Lower lobe of right lung (tissue), 2 donors: ENCODE measurements at regions not wholly inside any gene's neighbourhood (a gene's known extent, or its start where the extent isn't known, plus 50 kb on each side); places are given as distances from the start of the nearest gene placed in this dataset.

Source experiments
- ATAC-seq, 2 donors: fragments of 200-7000 bp; cut with Tn5 transposase; one replicate each; pipeline ENCODE4 v1.9.1; 2020 to 2022; ENCODE audit warnings: mild to moderate bottlenecking in 2 of 2, moderate library complexity in 2 of 2
- DNase-seq: peaks from one replicate; pipeline ENCODE4 v3.0.0-alpha.2; 2020
- H3K27ac ChIP-seq: fragments of 200-600 bp; one replicate; pipeline ENCODE4 v1.8.0; 2022
- H3K27me3 ChIP-seq: fragments of 200-600 bp; one replicate; pipeline ENCODE4 v1.8.0; 2022; ENCODE audit warnings: low read depth
- H3K36me3 ChIP-seq: fragments of 200-600 bp; one replicate; pipeline ENCODE4 v1.8.0; 2022; ENCODE audit warnings: mild to moderate bottlenecking
- H3K4me1 ChIP-seq: fragments of 200-600 bp; one replicate; pipeline ENCODE4 v1.8.0; 2022
- H3K4me3 ChIP-seq: fragments of 200-600 bp; one replicate; pipeline ENCODE4 v1.8.0; 2022; ENCODE audit warnings: mild to moderate bottlenecking
- H3K9me3 ChIP-seq: fragments of 200-600 bp; one replicate; pipeline ENCODE4 v1.8.0; 2022
- CTCF ChIP-seq: fragments of 200-600 bp; IDR thresholded peaks from one replicate; pipeline ENCODE4 v1.8.0; 2022; ENCODE audit warnings: antibody characterized with exemption, mild to moderate bottlenecking
- intact Hi-C: fragments of 100-400 bp; cut with DNase I; formaldehyde crosslinking; loops from one replicate; pipeline ENCODE4 v1.11.0; 2022
- donor health status: DM: no; HTN: yes; CAD: no; lungs with severe emphysema.

GRCh38 chr3:95312650-95313049 lies 1249.8 kb downstream of the NSUN3 start:
- Histone ChIP-seq H3K36me3 (no peaks in the 10 kb centered on the region), H3K27ac (no peak overlapping the region), H3K27me3 (no peaks in the 10 kb centered on the region), H3K4me1 (no peaks in the 10 kb centered on the region), H3K4me3 (no peak overlapping the region), H3K9me3 (no peaks in the 10 kb centered on the region)
- no peak for TF ChIP-seq CTCF
- no peak for ATAC-seq
- intact Hi-C loops = no loop called here
- DNase-seq = no peak

GRCh38 chr3:95319921-95320494 lies 1257.1 kb downstream of the NSUN3 start:
- no peak for TF ChIP-seq CTCF
- intact Hi-C loops = no loop called here
- DNase-seq (no peak), ATAC-seq (no peak)
- Histone ChIP-seq H3K27ac (no peak overlapping the region), H3K9me3 (no peaks in the 10 kb centered on the region), H3K27me3 (no peaks in the 10 kb centered on the region), H3K36me3 (no peaks in the 10 kb centered on the region), H3K4me3 (no peak overlapping the region), H3K4me1 (no peaks in the 10 kb centered on the region)

DNA sequence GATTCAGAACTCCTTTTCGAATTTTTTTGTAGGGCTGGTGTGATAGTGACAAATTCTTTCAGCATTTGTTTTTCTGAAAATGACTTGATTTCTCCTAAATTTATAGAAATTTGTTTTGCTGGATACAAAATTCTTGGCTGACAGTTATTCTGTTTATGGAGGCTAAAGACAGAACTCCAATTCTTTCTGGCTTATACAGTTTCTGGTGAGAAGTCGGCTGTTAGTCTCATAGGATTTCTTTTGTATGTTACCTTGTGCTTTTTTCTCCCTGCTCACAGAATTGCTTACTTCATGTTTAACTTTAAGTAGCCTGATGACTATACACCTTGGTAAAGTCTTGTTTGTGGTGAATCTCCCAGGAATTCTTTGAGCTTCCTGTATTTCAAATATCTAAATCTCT lies 1264.6 kb downstream of the NSUN3 start:
- intact Hi-C loops = no loop called here
- no peak for DNase-seq
- Histone ChIP-seq H3K9me3 (no peaks in the 10 kb centered on the region), H3K36me3 (no peaks in the 10 kb centered on the region), H3K27me3 (no peaks in the 10 kb centered on the region), H3K27ac (no peak overlapping the region), H3K4me3 (no peak overlapping the region), H3K4me1 (no peaks in the 10 kb centered on the region)
- ATAC-seq = no peak
- no peak for TF ChIP-seq CTCF

DNA sequence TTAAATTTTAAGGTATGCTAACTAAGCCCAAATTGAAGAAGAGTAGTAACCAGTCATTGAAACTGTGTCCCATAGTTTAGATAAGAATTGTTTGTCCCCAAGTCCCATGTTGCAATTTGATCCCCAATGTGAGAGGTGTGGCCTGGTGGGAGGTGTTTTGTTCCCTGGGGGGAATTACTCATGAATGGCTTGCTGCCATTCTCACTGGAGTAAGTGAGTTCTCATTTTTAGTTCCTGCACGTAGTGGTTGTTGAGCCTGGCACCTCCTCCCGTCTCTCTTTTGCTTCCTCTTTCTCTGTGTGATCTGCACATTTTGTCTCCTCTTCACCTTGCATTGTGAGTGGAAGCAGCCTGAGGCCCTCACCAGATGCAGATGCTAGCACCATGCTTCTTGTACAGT lies 1271.0 kb downstream of the NSUN3 start:
- Histone ChIP-seq H3K27me3 (no peaks in the 10 kb centered on the region), H3K36me3 (no peaks in the 10 kb centered on the region), H3K27ac (no peak overlapping the region), H3K4me1 (no peaks in the 10 kb centered on the region), H3K9me3 (no peaks in the 10 kb centered on the region), H3K4me3 (no peak overlapping the region)
- ATAC-seq (no peak), DNase-seq (no peak)
- no peak for TF ChIP-seq CTCF
- intact Hi-C loops = no loop called here

- intact Hi-C loops = no loop called here
Measured at GRCh38 chr3:95334461-95334860, 1271.6 kb downstream of the NSUN3 start.

More at GRCh38 chr3:95334461-95334860, 1271.6 kb downstream of the NSUN3 start:
- Histone ChIP-seq H3K4me3 (no peak overlapping the region), H3K9me3 (no peaks in the 10 kb centered on the region), H3K4me1 (no peaks in the 10 kb centered on the region), H3K27ac (no peak overlapping the region), H3K36me3 (no peaks in the 10 kb centered on the region), H3K27me3 (no peaks in the 10 kb centered on the region)
- DNase-seq (no peak), ATAC-seq (no peak)
- no peak for TF ChIP-seq CTCF
